WERI-Rb-1 (cell line): ENCODE measurements at regions not wholly inside any gene's neighbourhood (a gene's known extent, or its start where the extent isn't known, plus 50 kb on each side); places are given as distances from the start of the nearest gene placed in this dataset.

Source experiments
- DNase-seq: peaks from one replicate; pipeline ENCODE4 v3.0.0-alpha.2; 2020
- H3K27ac ChIP-seq: fragments of 250-450 bp; sonication (Bioruptor Pico); 2 replicates; pipeline ENCODE4 v1.5.1; 2020; ENCODE audit warnings: mild to moderate bottlenecking, moderate library complexity
- H3K27me3 ChIP-seq: fragments of 250-450 bp; sonication (Bioruptor Pico); 2 replicates; pipeline ENCODE4 v1.5.1; 2021; ENCODE audit warnings: mild to moderate bottlenecking, low read depth, moderate library complexity; ENCODE audit not compliant: insufficient read depth, severe bottlenecking
- H3K36me3 ChIP-seq: fragments of 250-450 bp; sonication (Bioruptor Pico); 2 replicates; pipeline ENCODE4 v1.5.1; 2020; ENCODE audit warnings: mild to moderate bottlenecking, moderate library complexity
- H3K4me3 ChIP-seq: 2 replicates; pipeline ENCODE4 v1.5.1; 2011; ENCODE audit warnings: low read depth, mild to moderate bottlenecking, control low read depth, low read length
- H3K9me3 ChIP-seq: fragments of 250-450 bp; sonication (Bioruptor Pico); 2 replicates; pipeline ENCODE4 v1.5.1; 2021; ENCODE audit warnings: mild to moderate bottlenecking, moderate library complexity; ENCODE audit not compliant: severe bottlenecking
- TF ChIP-seq, protein P1 (sequence below): IDR thresholded peaks from 2 replicates; pipeline ENCODE4 v1.5.1; 2011; ENCODE audit warnings: low read depth, mild to moderate bottlenecking, control low read depth, inconsistent platforms, low read length

DNA sequence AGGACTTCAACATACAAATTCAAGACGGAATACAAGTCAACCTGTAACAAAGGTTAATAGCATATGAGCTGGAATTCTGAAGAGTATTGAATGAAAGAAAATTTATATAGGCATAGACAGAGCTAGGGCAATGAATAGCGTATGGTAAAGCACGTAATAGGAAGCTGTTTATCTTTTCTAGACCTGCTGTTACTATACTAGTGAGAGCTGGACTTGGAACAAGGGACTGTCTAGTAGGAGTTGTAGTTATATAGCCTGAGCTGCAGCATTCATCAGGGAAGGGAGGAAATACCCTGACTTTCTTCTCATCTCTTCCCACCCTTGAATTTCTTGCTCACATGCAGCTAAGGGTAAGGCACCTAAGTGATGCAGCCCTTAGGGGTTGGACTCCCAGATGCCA is 67.5 kb upstream of the PRLR start:
- H3K9me3 ChIP-seq = no peaks in the 10 kb centered on the region

DNA sequence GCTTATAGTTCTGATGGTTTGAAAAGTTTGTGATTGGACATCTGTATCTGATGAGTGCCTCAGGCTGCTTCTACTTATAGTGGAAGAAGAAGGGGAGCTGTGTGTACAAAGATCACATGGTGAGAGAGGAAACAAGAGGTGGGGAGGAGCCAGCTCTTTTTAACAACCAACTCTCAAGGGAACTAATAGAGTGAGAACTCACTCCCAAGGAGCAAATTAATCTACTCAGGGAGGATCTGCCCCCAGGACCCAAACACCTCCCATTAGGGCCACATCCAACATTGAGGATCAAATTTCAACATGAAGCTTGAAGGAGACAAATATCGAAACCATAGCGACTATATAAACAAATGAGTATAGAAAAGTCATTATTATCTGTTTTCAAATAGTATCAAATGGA is 64.7 kb upstream of the PRLR start:
- Histone ChIP-seq H3K27ac (no peak overlapping the region), H3K4me3 (no peak overlapping the region), H3K36me3 (no peaks in the 10 kb centered on the region), H3K9me3 (no peaks in the 10 kb centered on the region), H3K27me3 (peaks cover 20% of the 10 kb centered on the region)
- DNase-seq = no peak
- TF ChIP-seq, protein P1, sequence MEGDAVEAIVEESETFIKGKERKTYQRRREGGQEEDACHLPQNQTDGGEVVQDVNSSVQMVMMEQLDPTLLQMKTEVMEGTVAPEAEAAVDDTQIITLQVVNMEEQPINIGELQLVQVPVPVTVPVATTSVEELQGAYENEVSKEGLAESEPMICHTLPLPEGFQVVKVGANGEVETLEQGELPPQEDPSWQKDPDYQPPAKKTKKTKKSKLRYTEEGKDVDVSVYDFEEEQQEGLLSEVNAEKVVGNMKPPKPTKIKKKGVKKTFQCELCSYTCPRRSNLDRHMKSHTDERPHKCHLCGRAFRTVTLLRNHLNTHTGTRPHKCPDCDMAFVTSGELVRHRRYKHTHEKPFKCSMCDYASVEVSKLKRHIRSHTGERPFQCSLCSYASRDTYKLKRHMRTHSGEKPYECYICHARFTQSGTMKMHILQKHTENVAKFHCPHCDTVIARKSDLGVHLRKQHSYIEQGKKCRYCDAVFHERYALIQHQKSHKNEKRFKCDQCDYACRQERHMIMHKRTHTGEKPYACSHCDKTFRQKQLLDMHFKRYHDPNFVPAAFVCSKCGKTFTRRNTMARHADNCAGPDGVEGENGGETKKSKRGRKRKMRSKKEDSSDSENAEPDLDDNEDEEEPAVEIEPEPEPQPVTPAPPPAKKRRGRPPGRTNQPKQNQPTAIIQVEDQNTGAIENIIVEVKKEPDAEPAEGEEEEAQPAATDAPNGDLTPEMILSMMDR = no peak

More for the DNA sequence above, 67.5 kb upstream of the PRLR start:
- H3K36me3 ChIP-seq = no peaks in the 10 kb centered on the region
- DNase-seq = no peak
- H3K4me3 ChIP-seq = no peak overlapping the region
- peaks cover 32% of the 10 kb centered on the region for H3K27me3 ChIP-seq
- no peak overlapping the region for H3K27ac ChIP-seq
- TF ChIP-seq, protein P1 = no peak

DNA sequence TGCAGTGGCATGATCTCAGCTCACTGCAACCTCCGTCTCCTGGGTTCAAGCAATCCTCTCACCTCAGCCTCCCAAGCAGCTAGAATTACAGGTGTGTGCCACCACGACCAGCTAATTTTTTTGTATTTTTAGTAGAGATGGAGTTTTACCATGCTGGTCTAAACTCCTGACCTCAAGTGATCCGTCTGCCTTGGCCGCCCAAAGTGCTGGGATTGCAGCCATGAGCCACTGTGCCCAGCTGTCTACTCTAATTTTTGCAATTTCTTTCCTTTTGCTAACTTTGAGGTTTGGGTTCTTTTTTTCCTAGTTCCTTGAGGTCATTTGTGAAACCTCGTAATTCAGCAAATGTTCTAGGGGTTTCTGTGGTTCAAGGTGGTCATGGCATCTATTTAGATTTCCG is 63.7 kb upstream of the PRLR start:
- no peak overlapping the region for H3K4me3 ChIP-seq
- H3K27ac ChIP-seq = no peak overlapping the region
- H3K27me3 ChIP-seq = peaks cover 20% of the 10 kb centered on the region
- H3K9me3 ChIP-seq = no peaks in the 10 kb centered on the region
- TF ChIP-seq, protein P1 = no peak
- no peak for DNase-seq
- H3K36me3 ChIP-seq = no peaks in the 10 kb centered on the region

DNA sequence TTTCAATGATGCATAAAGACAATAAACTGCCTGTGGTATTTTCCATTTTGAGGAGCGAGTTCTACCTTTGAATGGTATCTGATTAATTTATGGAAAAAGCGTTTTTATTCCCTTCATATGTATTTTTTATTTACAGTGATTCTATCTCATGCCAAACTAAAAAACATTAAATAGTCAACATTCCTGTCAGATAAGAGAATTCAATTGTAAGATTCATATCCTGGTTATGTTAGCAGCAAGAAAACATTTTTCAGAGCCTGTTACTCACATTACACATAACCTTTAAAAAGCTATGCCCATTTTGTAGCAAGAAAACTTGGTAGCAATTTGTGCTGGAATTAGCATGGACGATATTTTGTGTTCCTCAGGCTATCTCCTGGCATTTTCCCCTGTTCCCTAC is 55.1 kb upstream of the PRLR start:
- Histone ChIP-seq H3K27me3 (peaks cover 11% of the 10 kb centered on the region), H3K27ac (no peak overlapping the region), H3K36me3 (no peaks in the 10 kb centered on the region), H3K9me3 (peaks cover 4% of the 10 kb centered on the region), H3K4me3 (no peak overlapping the region)
- DNase-seq = no peak
- TF ChIP-seq, protein P1 = no peak

DNA sequence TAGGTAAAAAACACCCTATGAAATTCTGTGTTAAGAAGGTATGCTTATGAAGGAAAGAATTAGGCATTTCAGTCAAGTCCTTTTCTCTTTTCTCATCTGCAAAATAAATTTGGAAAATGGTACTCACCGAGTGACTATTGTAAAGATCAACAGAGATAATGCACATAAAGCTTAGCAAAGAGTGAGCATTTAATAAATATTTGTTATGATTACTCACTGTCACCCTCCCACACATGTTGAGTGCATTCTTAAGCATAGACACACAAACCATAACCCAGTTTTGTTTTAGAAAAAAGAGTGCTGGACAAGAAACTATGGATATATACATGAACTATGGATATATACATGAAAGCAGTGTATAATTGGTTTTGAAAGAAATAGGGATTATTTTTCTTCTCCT is 54.7 kb upstream of the PRLR start:
- no peak for DNase-seq
- peaks cover 11% of the 10 kb centered on the region for H3K27me3 ChIP-seq
- H3K4me3 ChIP-seq = no peak overlapping the region
- H3K9me3 ChIP-seq = peaks cover 4% of the 10 kb centered on the region
- no peaks in the 10 kb centered on the region for H3K36me3 ChIP-seq
- TF ChIP-seq, protein P1 = no peak
- H3K27ac ChIP-seq = no peak overlapping the region

DNA sequence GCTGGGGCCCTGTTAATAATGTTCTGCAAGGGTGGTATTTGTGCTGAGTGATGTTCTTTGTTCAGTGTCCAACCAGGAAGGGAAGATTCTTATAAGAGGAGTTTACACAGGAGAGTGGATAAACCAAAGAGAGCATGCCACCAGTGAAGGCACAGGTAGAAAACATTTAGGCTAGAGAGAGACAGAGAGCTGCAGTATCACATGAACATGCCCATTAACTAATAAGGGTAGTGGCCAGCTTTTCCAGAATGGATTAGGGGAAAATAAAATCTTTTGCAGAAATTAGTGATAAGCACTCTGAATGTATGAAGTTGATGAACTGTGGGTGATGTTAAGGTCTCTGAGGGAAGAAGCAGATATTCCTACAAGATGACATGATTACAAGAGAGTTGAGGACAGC is 54.1 kb upstream of the PRLR start:
- Histone ChIP-seq H3K4me3 (no peak overlapping the region), H3K36me3 (no peaks in the 10 kb centered on the region), H3K9me3 (peaks cover 4% of the 10 kb centered on the region), H3K27me3 (peaks cover 11% of the 10 kb centered on the region), H3K27ac (no peak overlapping the region)
- TF ChIP-seq, protein P1 = no peak
- DNase-seq = no peak
